Epithelial cell of proximal tubule (primary cell): ENCODE measurements at regions not wholly inside any gene's neighbourhood (a gene's known extent, or its start where the extent isn't known, plus 50 kb on each side); places are given as distances from the start of the nearest gene placed in this dataset.

Experiments
- DNase-seq: peaks from one replicate; pipeline ENCODE4 v3.0.0-alpha.2; 2011; ENCODE audit warnings: low read depth
- H3K4me3 ChIP-seq: 2 replicates; pipeline ENCODE4 v1.5.1; 2011; ENCODE audit warnings: low read depth, mild to moderate bottlenecking, low read length
- CTCF ChIP-seq: conservative IDR thresholded peaks from 2 replicates; pipeline ENCODE4 v1.5.1; 2012; ENCODE audit warnings: low read depth, mild to moderate bottlenecking, low read length

- no peak for TF ChIP-seq CTCF
- H3K4me3 ChIP-seq = no peak overlapping the region
- DNase-seq = no peak
Observed at GRCh38 chr5:68771221-68771620, 322.6 kb upstream of the SLC30A5 start.

DNA sequence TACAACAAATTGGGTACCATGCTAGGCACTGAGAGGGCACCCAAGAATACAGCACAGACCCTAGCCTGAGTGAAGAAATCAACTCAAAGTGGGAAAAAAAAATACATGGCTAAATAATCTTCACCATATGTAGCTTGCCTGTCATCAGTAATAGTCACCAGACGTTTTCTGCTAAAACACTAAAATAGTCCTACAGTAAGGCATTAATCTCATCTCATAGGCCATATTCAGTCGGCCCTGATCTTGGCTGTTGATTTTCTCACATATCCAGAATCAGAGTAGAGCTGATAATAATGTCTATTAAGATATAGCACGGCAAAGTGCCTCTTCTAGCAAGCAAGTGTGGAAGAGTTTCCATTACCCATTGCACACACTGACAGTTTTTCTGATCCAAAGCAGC, 322.1 kb upstream of the SLC30A5 start:
- TF ChIP-seq CTCF = no peak
- no peak overlapping the region for H3K4me3 ChIP-seq
- no peak for DNase-seq

DNA sequence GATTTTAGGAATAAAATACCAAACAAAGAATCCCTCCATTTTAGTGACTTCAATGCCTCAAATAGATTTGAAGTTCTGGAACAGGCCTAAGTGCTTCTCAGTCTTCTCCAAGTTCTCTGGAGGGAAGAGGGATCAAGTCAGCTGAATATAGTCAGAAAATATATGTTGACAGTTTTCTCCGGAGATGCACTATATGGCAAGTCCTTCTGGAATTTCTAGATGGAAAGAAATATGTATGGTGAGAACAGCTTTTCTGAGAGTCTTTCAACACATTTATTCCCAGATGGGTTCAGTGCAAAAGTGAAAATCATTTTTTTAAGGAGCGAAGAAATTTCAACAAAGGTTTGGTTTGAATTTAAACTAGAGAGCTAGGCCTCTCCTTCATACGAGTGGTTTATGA, 317.4 kb upstream of the SLC30A5 start:
- DNase-seq = no peak
- TF ChIP-seq CTCF = no peak

DNA sequence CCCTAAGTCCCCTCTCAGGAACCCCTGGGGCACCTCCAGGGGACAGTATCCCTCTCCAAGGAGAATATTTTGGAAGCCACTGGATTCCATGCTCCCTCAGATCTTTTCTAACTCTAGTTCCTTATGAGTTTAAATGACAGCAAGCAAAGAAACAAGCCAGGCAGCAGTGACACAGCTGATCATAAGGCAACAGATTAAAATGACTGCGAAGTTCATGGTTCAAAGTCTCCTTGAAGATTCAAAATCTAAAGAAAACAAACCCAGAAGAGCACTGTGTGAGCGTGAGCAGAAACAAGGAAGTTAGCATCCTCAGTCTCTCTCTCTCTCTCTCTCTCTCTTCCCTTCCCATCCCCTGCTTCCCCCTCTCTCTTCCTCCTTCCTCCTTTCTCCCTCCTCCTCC, 316.7 kb upstream of the SLC30A5 start:
- no peak for DNase-seq
- no peak for TF ChIP-seq CTCF
- no peak overlapping the region for H3K4me3 ChIP-seq

More for the DNA sequence above, 317.4 kb upstream of the SLC30A5 start:
- H3K4me3 ChIP-seq = no peak overlapping the region

GRCh38 chr5:68778484-68778883, 315.3 kb upstream of the SLC30A5 start:
- no peak for DNase-seq
- H3K4me3 ChIP-seq = no peak overlapping the region
- no peak for TF ChIP-seq CTCF

DNA sequence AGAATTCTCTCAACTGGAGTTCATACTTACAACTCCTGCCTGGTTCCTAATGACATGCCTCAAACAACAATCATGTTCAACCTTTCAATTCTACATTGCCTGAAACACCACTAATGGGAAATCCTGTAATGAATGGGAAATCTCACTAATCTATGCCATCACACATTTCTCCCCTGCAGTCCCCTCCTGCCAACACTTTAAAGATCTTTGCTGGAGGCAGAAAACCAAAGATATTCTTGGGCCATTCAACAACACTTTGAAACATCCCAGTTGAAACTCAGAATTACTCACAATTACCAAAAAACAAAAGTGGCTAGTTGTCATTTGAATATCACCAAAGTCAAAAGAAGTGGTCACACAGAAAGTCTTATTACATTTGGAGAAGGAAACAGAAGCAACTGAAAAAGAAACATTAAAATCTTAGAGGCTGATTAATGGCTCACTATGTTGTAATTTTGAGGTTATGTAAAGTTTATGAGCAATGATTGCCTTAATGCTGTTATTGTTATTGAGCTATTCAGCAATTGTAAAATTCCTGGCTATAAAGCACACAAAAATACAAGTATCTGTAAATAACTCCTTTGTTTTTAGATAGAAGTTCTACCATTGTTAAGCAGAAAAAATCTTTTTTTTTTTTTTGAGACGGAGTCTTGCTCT, 313.4 kb upstream of the SLC30A5 start:
- TF ChIP-seq CTCF = no peak
- no peak for DNase-seq
- H3K4me3 ChIP-seq = no peak overlapping the region

DNA sequence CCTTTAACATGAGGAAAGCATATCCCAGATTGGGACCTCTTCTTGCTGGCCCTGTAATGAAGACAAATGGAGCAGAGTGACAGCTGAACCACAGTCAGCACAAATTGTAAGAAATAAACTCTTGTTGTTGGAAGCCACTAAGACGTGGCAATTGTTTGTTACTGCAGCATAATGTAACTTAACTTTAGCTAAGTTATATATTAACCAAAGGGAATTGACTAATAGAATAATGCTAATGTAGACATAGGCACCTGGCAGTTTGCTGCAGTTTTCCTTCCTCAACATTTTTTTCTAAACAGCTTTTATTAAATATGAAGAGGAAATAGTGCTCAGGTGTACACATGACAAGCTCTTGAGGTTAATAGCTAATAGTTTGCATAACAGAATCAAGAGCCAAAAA, 300.7 kb upstream of the SLC30A5 start:
- H3K4me3 ChIP-seq = no peak overlapping the region
- DNase-seq = no peak
- TF ChIP-seq CTCF = no peak
